ENCODE measurements at regions not wholly inside any gene's neighbourhood (a gene's known extent, or its start where the extent isn't known, plus 50 kb on each side); places are given as distances from the start of the nearest gene placed in this dataset.

GRCh38 chr1:187236676-187237075, 407.9 kb downstream of the PLA2G4A start:
- DNase-seq (ENCODE audit: low spot score) = no peak

- no peak for DNase-seq (ENCODE audit: low spot score)
Measured at GRCh38 chr1:187237542-187237941, 408.8 kb downstream of the PLA2G4A start.

- DNase-seq (ENCODE audit: low spot score) = no peak
Measured at GRCh38 chr1:187241971-187242370, 413.2 kb downstream of the PLA2G4A start.

- DNase-seq (ENCODE audit: low spot score) = no peak
Measured at GRCh38 chr1:187244623-187245022, 415.9 kb downstream of the PLA2G4A start.

- no peak for DNase-seq (ENCODE audit: low spot score)
Measured at GRCh38 chr1:187245201-187245600, 416.5 kb downstream of the PLA2G4A start.

GRCh38 chr1:187249196-187249595, 420.4 kb downstream of the PLA2G4A start:
- no peak for DNase-seq (ENCODE audit: low spot score)

- DNase-seq (ENCODE audit: low spot score) = no peak
Measured at GRCh38 chr1:187252923-187253322, 424.2 kb downstream of the PLA2G4A start.

GRCh38 chr1:187257476-187257875, 428.7 kb downstream of the PLA2G4A start:
- DNase-seq (ENCODE audit: low spot score) = no peak

- no peak for DNase-seq (ENCODE audit: low spot score)
Measured at GRCh38 chr1:187261637-187262036, 432.9 kb downstream of the PLA2G4A start.

- no peak for DNase-seq (ENCODE audit: low spot score)
Measured at GRCh38 chr1:187262731-187263130, 434.0 kb downstream of the PLA2G4A start.

- DNase-seq (ENCODE audit: low spot score) = no peak
Measured at GRCh38 chr1:187264995-187265602, 436.4 kb downstream of the PLA2G4A start.

GRCh38 chr1:187266051-187266450, 437.3 kb downstream of the PLA2G4A start:
- DNase-seq (ENCODE audit: low spot score) = no peak

GRCh38 chr1:187267827-187268226, 439.1 kb downstream of the PLA2G4A start:
- no peak for DNase-seq (ENCODE audit: low spot score)

GRCh38 chr1:187270256-187270655, 441.5 kb downstream of the PLA2G4A start:
- DNase-seq (ENCODE audit: low spot score) = no peak

GRCh38 chr1:187275346-187275745, 446.6 kb downstream of the PLA2G4A start:
- no peak for DNase-seq (ENCODE audit: low spot score)

- no peak for DNase-seq (ENCODE audit: low spot score)
Measured at GRCh38 chr1:187275985-187276575, 447.3 kb downstream of the PLA2G4A start.

GRCh38 chr1:187276677-187277076, 447.9 kb downstream of the PLA2G4A start:
- no peak for DNase-seq (ENCODE audit: low spot score)

- DNase-seq (ENCODE audit: low spot score) = no peak
Measured at GRCh38 chr1:187280031-187280430, 451.3 kb downstream of the PLA2G4A start.

- DNase-seq (ENCODE audit: low spot score) = no peak
Measured at GRCh38 chr1:187281085-187281484, 452.3 kb downstream of the PLA2G4A start.

- no peak for DNase-seq (ENCODE audit: low spot score)
Measured at GRCh38 chr1:187283984-187284383, 455.2 kb downstream of the PLA2G4A start.

- no peak for DNase-seq (ENCODE audit: low spot score)
Measured at GRCh38 chr1:187294421-187295201, 465.9 kb downstream of the PLA2G4A start.

GRCh38 chr1:187300081-187300480, 471.3 kb downstream of the PLA2G4A start:
- no peak for DNase-seq (ENCODE audit: low spot score)

- no peak for DNase-seq (ENCODE audit: low spot score)
Measured at GRCh38 chr1:187306710-187307415, 478.1 kb downstream of the PLA2G4A start.
